Hematopoietic multipotent progenitor cell treated with erythropoietin and hydrocortisone succinate and interleukin-3 and kit ligand, for 6 days (in vitro differentiated cells): ENCODE measurements at regions not wholly inside any gene's neighbourhood (a gene's known extent, or its start where the extent isn't known, plus 50 kb on each side); places are given as distances from the start of the nearest gene placed in this dataset.
"Not testable (repeated sequence)": the region's sequence is repeated elsewhere in the genome, so short reads cannot be mapped to it uniquely, and the experiment has no call there.

ENCODE experiments used
- DNase-seq: peaks from one replicate; pipeline ENCODE4 v3.0.0-alpha.2; 2015

- DNase-seq = no peak
Measured at GRCh38 chr3:191973820-191974219, 512.9 kb downstream of the PYDC2 start.

- no peak for DNase-seq
Measured at GRCh38 chr3:191975936-191976335, 515.0 kb downstream of the PYDC2 start.

- no peak for DNase-seq
Measured at GRCh38 chr3:191980443-191980842, 519.5 kb downstream of the PYDC2 start.

- no peak for DNase-seq
Measured at GRCh38 chr3:191982481-191982880, 521.5 kb downstream of the PYDC2 start.

- DNase-seq = no peak
Measured at GRCh38 chr3:191985691-191986090, 524.7 kb downstream of the PYDC2 start.

- no peak for DNase-seq
Measured at GRCh38 chr3:191987831-191988350, 526.9 kb downstream of the PYDC2 start.

GRCh38 chr3:191993952-191994351 is 533.0 kb downstream of the PYDC2 start:
- DNase-seq = not testable (repeated sequence)

GRCh38 chr3:191997093-191997492 is 536.1 kb downstream of the PYDC2 start:
- no peak for DNase-seq

GRCh38 chr3:191997579-191998268 is 536.8 kb downstream of the PYDC2 start:
- no peak for DNase-seq

GRCh38 chr3:192001218-192001617 is 540.3 kb downstream of the PYDC2 start:
- no peak for DNase-seq

- no peak for DNase-seq
Measured at GRCh38 chr3:192005989-192006388, 545.0 kb downstream of the PYDC2 start.

GRCh38 chr3:192009903-192010302 is 548.9 kb downstream of the PYDC2 start:
- DNase-seq = no peak

GRCh38 chr3:192010490-192010889 is 549.5 kb downstream of the PYDC2 start:
- DNase-seq = no peak

- no peak for DNase-seq
Measured at GRCh38 chr3:192011137-192011536, 550.2 kb downstream of the PYDC2 start.

GRCh38 chr3:192013110-192013509 is 552.1 kb downstream of the PYDC2 start:
- DNase-seq = no peak

GRCh38 chr3:192022412-192022811 is 561.4 kb downstream of the PYDC2 start:
- DNase-seq = no peak

- no peak for DNase-seq
Measured at GRCh38 chr3:192024751-192025150, 563.8 kb downstream of the PYDC2 start.

- DNase-seq = no peak
Measured at GRCh38 chr3:192026661-192027060, 565.7 kb downstream of the PYDC2 start.

- no peak for DNase-seq
Measured at GRCh38 chr3:192031941-192032340, 571.0 kb downstream of the PYDC2 start.

- no peak for DNase-seq
Measured at GRCh38 chr3:192033246-192033645, 572.3 kb downstream of the PYDC2 start.

- DNase-seq = no peak
Measured at GRCh38 chr3:192038726-192039125, 577.8 kb downstream of the PYDC2 start.

- no peak for DNase-seq
Measured at GRCh38 chr3:192039593-192039992, 578.6 kb downstream of the PYDC2 start.

GRCh38 chr3:192040282-192041043 is 579.5 kb downstream of the PYDC2 start:
- no peak for DNase-seq

GRCh38 chr3:192042116-192042515 is 581.2 kb downstream of the PYDC2 start:
- DNase-seq = no peak
